ENCODE measurements at regions not wholly inside any gene's neighbourhood (a gene's known extent, or its start where the extent isn't known, plus 50 kb on each side); places are given as distances from the start of the nearest gene placed in this dataset.

DNA sequence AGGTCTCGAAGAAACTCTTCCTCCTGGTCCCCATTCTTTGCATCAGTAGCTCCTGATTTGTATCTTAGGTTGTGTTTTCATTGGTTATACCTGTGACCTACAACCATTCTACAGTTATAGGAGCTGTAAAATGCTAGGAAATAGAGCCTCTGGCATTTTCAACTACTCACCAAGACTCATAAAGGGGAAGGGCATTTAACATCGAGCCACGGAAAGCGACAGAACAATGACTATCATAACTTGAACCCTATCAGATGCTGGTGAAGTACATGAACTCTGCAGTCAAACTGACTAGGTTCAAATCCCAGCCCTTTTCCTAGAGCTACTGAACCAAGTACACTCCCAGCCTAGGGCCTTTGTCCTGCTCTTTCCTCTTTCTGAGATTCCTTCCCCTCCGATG, 588.0 kb downstream of the SOX6 start:
- Histone ChIP-seq H3K4me1 (ENCODE audit: insufficient read depth, low read length) (no peaks in the 10 kb centered on the region), H3K4me3 (replicated peaks in 1 of 3; ENCODE audit: insufficient read depth in 1 of 3, low read depth in 2 of 3, low read length in 3 of 3) (no peak overlapping the region), H2AFZ (ENCODE audit: low read length) (no peak overlapping the region), H4K20me1 (ENCODE audit: insufficient read depth, low read length) (no peaks in the 10 kb centered on the region), H3K79me2 (ENCODE audit: insufficient read depth, low read length) (no peaks in the 10 kb centered on the region), H3K27ac (ENCODE audit: extremely low read length, insufficient read depth, low read length) (no peak overlapping the region), H3K9ac (ENCODE audit: insufficient read depth, low read depth, low read length) (no peak overlapping the region), H3K36me3 (replicated peaks in 1 of 2; ENCODE audit: control insufficient read depth in 1 of 2, insufficient read depth in 2 of 2, low read length in 2 of 2) (no peaks in the 10 kb centered on the region), H3K9me3 (ENCODE audit: low read length) (no peaks in the 10 kb centered on the region), H3K27me3 (ENCODE audit: control insufficient read depth in 1 of 2, insufficient read depth in 2 of 2, low read length in 2 of 2) (no peaks in the 10 kb centered on the region), H3K4me2 (ENCODE audit: low read depth, low read length) (no peak overlapping the region)
- no peak for DNase-seq (ENCODE audit: low spot score)
- no peak for ATAC-seq
- FAIRE-seq = no peak
- in situ Hi-C loops (cut with HindIII; ENCODE audit: extremely low pct_ligation_motif_present, low pct_unique_long_range_greater_than_20kb) (no loop called here), intact Hi-C loops (cut with micrococcal nuclease; ENCODE audit: unreplicated experiment) (no loop called here)
- ChIA-PET POLR2A (no interaction called here), CTCF (ENCODE audit: low intra/inter-chr PET ratio, low total read pairs) (no interaction called here)
- BruUV-seq (replicated peaks) = no TSS peak
- 77% methylated on average over 5 of the region's 5 CpGs for WGBS (ENCODE audit: low lambda C conversion rate)
- no peak for TF ChIP-seq ONECUT2 (CRISPR knock-in tag; IDR thresholded peaks at IDR 0.05)
- TF ChIP-seq, protein P1, sequence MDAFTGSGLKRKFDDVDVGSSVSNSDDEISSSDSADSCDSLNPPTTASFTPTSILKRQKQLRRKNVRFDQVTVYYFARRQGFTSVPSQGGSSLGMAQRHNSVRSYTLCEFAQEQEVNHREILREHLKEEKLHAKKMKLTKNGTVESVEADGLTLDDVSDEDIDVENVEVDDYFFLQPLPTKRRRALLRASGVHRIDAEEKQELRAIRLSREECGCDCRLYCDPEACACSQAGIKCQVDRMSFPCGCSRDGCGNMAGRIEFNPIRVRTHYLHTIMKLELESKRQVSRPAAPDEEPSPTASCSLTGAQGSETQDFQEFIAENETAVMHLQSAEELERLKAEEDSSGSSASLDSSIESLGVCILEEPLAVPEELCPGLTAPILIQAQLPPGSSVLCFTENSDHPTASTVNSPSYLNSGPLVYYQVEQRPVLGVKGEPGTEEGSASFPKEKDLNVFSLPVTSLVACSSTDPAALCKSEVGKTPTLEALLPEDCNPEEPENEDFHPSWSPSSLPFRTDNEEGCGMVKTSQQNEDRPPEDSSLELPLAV (CRISPR knock-in tag; conservative IDR thresholded peaks at IDR 0.05; ENCODE audit: low read depth) = no peak
- TF ChIP-seq ZNF709 (CRISPR knock-in tag; IDR thresholded peaks at IDR 0.05) = no peak
- no peak for TF ChIP-seq KMT2A (CRISPR knock-in tag; IDR thresholded peaks at IDR 0.05)
- TF ChIP-seq ZNF460 (CRISPR knock-in tag; IDR thresholded peaks at IDR 0.05; ENCODE audit: borderline replicate concordance) = no peak
- no peak for TF ChIP-seq ZNF274 (CRISPR knock-in tag; IDR thresholded peaks at IDR 0.05)
- TF ChIP-seq, protein P2, sequence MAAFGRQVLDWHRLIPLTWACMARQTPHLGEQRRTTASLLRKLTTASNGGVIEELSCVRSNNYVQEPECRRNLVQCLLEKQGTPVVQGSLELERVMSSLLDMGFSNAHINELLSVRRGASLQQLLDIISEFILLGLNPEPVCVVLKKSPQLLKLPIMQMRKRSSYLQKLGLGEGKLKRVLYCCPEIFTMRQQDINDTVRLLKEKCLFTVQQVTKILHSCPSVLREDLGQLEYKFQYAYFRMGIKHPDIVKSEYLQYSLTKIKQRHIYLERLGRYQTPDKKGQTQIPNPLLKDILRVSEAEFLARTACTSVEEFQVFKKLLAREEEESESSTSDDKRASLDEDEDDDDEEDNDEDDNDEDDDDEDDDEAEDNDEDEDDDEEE (CRISPR knock-in tag; IDR thresholded peaks at IDR 0.05) = no peak
- TF ChIP-seq TMF1 (CRISPR knock-in tag; IDR thresholded peaks at IDR 0.05; ENCODE audit: low read depth) = no peak
- TF ChIP-seq, protein P3, sequence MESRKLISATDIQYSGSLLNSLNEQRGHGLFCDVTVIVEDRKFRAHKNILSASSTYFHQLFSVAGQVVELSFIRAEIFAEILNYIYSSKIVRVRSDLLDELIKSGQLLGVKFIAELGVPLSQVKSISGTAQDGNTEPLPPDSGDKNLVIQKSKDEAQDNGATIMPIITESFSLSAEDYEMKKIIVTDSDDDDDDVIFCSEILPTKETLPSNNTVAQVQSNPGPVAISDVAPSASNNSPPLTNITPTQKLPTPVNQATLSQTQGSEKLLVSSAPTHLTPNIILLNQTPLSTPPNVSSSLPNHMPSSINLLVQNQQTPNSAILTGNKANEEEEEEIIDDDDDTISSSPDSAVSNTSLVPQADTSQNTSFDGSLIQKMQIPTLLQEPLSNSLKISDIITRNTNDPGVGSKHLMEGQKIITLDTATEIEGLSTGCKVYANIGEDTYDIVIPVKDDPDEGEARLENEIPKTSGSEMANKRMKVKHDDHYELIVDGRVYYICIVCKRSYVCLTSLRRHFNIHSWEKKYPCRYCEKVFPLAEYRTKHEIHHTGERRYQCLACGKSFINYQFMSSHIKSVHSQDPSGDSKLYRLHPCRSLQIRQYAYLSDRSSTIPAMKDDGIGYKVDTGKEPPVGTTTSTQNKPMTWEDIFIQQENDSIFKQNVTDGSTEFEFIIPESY (CRISPR knock-in tag; IDR thresholded peaks at IDR 0.05) = no peak
- TF ChIP-seq RFXAP (CRISPR knock-in tag; IDR thresholded peaks at IDR 0.05; ENCODE audit: borderline replicate concordance) = no peak
- TF ChIP-seq ZNF678 (CRISPR knock-in tag; IDR thresholded peaks at IDR 0.05) = no peak
- no peak for TF ChIP-seq HDAC1 (CRISPR knock-in tag; IDR thresholded peaks at IDR 0.05)
- TF ChIP-seq, protein P4, sequence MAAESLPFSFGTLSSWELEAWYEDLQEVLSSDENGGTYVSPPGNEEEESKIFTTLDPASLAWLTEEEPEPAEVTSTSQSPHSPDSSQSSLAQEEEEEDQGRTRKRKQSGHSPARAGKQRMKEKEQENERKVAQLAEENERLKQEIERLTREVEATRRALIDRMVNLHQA (CRISPR knock-in tag; IDR thresholded peaks at IDR 0.05) = no peak
